IMR-90 (cell line): ENCODE measurements at regions not wholly inside any gene's neighbourhood (a gene's known extent, or its start where the extent isn't known, plus 50 kb on each side); places are given as distances from the start of the nearest gene placed in this dataset.

Experiments
- ATAC-seq: fragments of 200-7000 bp; cut with Tn5 transposase; 2 replicates; pipeline ENCODE4 v1.9.1; 2020; ENCODE audit warnings: low read depth, mild to moderate bottlenecking, moderate library complexity
- BruUV-seq: library from RNA; stranded (reverse); fragments of 400-500 nt; replicated peaks from 2 replicates; lab custom pipeline; 2021; lab: Mats Ljungman, UMichigan
- CTCF ChIA-PET: fragments of 300-600 bp; formaldehyde crosslinking; extraction: SDS; loops from one replicate; lab custom pipeline; 2021; ENCODE audit warnings: antibody characterized with exemption; lab: Yijun Ruan, JAX
- POLR2A ChIA-PET: fragments of 300-600 bp; sonication (Branson Sonifier 250); formaldehyde crosslinking; loops from one replicate; lab custom pipeline; 2022; ENCODE audit warnings: antibody characterized with exemption; ENCODE audit not compliant: unreplicated experiment; lab: Charles Lee
- DNase-seq: peaks from one replicate; pipeline ENCODE4 v3.0.0; 2013
- H2AFZ ChIP-seq: replicated peaks from 2 replicates; pipeline ENCODE3; 2013; ENCODE audit warnings: low read length, mild to moderate bottlenecking; ENCODE audit not compliant: poor library complexity
- H2AK5ac ChIP-seq: 2 replicates; pipeline ENCODE4 v1.6.1; 2013; ENCODE audit warnings: low read depth, low read length, inconsistent platforms
- H2AK9ac ChIP-seq: replicated peaks from 2 replicates; pipeline ENCODE3; 2013; ENCODE audit warnings: mild to moderate bottlenecking, low read depth, low read length, moderate library complexity; ENCODE audit not compliant: poor library complexity
- H2BK120ac ChIP-seq: 2 replicates; pipeline ENCODE4 v1.6.1; 2013; ENCODE audit warnings: low read depth, low read length, inconsistent platforms
- H2BK15ac ChIP-seq: 3 replicates; pipeline ENCODE4 v1.6.1; 2013; ENCODE audit warnings: low read depth, low read length, inconsistent platforms
- H2BK20ac ChIP-seq: 2 replicates; pipeline ENCODE4 v1.6.1; 2013; ENCODE audit warnings: low read depth, mild to moderate bottlenecking, inconsistent platforms, low read length, moderate library complexity
- H2BK5ac ChIP-seq: 2 replicates; pipeline ENCODE4 v1.6.1; 2013; ENCODE audit warnings: mild to moderate bottlenecking, low read depth, low read length, inconsistent platforms; ENCODE audit not compliant: poor library complexity, severe bottlenecking
- H3K14ac ChIP-seq: replicated peaks from 2 replicates; pipeline ENCODE4 v1.6.1; 2013; ENCODE audit warnings: low read depth, low read length, inconsistent platforms
- H3K18ac ChIP-seq: 2 replicates; pipeline ENCODE4 v1.6.1; 2013; ENCODE audit warnings: low read depth, low read length, control low read depth
- H3K23ac ChIP-seq: 2 replicates; pipeline ENCODE4 v1.6.1; 2013; ENCODE audit warnings: low read depth, low read length, inconsistent platforms
- H3K27ac ChIP-seq: 2 replicates; pipeline ENCODE4 v1.5.1; 2013; ENCODE audit warnings: mild to moderate bottlenecking, control low read depth, low read length; ENCODE audit not compliant: insufficient read depth
- H3K27me3 ChIP-seq: 2 replicates; pipeline ENCODE4 v1.6.1; 2013; ENCODE audit warnings: low read length; ENCODE audit not compliant: control insufficient read depth, insufficient read depth
- H3K36me3 ChIP-seq: 2 replicates; pipeline ENCODE4 v1.6.1; 2013; ENCODE audit warnings: low read length, mixed read lengths; ENCODE audit not compliant: control insufficient read depth, insufficient read depth
- H3K4ac ChIP-seq: 2 replicates; pipeline ENCODE4 v1.6.1; 2013; ENCODE audit warnings: low read depth, low read length, inconsistent platforms
- H3K4me1 ChIP-seq: 2 replicates; pipeline ENCODE4 v1.6.1; 2013; ENCODE audit warnings: low read length, mixed read lengths; ENCODE audit not compliant: control insufficient read depth, insufficient read depth
- H3K4me2 ChIP-seq: 2 replicates; pipeline ENCODE4 v1.6.1; 2013; ENCODE audit warnings: low read depth, mild to moderate bottlenecking, control low read depth, low read length, moderate library complexity
- H3K4me3 ChIP-seq: 2 replicates; pipeline ENCODE4 v1.5.1; 2013; ENCODE audit warnings: low read depth, mild to moderate bottlenecking, control low read depth, low read length, moderate library complexity; ENCODE audit not compliant: insufficient read depth
- H3K56ac ChIP-seq: 2 replicates; pipeline ENCODE4 v1.6.1; 2013; ENCODE audit warnings: low read length, inconsistent platforms; ENCODE audit not compliant: insufficient read depth; ENCODE audit errors: extremely low read depth
- H3K79me1 ChIP-seq, 2 experiments: 2 replicates each; pipeline ENCODE4 v1.6.1; 2013; ENCODE audit warnings: low read length in 2 of 2, inconsistent platforms in 1 of 2, low read depth in 1 of 2
- H3K9ac ChIP-seq: 2 replicates; pipeline ENCODE4 v1.6.1; 2013; ENCODE audit warnings: low read depth, low read length, control low read depth
- H3K9me1 ChIP-seq: 2 replicates; pipeline ENCODE4 v1.6.1; 2013; ENCODE audit warnings: low read length, inconsistent platforms; ENCODE audit not compliant: insufficient read depth
- H3K9me3 ChIP-seq: 2 replicates; pipeline ENCODE4 v1.6.1; 2013; ENCODE audit warnings: low read length; ENCODE audit not compliant: control insufficient read depth, insufficient read depth
- H4K20me1 ChIP-seq: 2 replicates; pipeline ENCODE4 v1.6.1; 2013; ENCODE audit warnings: low read length, inconsistent platforms; ENCODE audit not compliant: insufficient read depth
- H4K5ac ChIP-seq: 2 replicates; pipeline ENCODE4 v1.6.1; 2013; ENCODE audit warnings: mild to moderate bottlenecking, low read depth, low read length, control low read depth
- H4K8ac ChIP-seq, 2 experiments: 2 replicates each; pipeline ENCODE4 v1.6.1; 2013; ENCODE audit warnings: low read depth in 2 of 2, low read length in 2 of 2, control low read depth in 1 of 2, inconsistent platforms in 1 of 2
- H4K91ac ChIP-seq: 2 replicates; pipeline ENCODE4 v1.6.1; 2013; ENCODE audit warnings: low read depth, low read length, inconsistent platforms; ENCODE audit not compliant: insufficient read depth
- CEBPB ChIP-seq: IDR thresholded peaks from 2 replicates; pipeline ENCODE4 v1.6.1; 2012; ENCODE audit warnings: low read depth, low read length, improper control_type of control experiment
- CHD1 ChIP-seq: IDR thresholded peaks from 2 replicates; pipeline ENCODE4 v1.6.1; 2012; ENCODE audit warnings: low read depth, low read length, improper control_type of control experiment
- FOS ChIP-seq: fragments of 150-350 bp; IDR thresholded peaks from 2 replicates; pipeline ENCODE4 v1.6.1; 2016; ENCODE audit warnings: low read depth, low read length
- MAZ ChIP-seq: IDR thresholded peaks from 2 replicates; pipeline ENCODE4 v1.6.1; 2012; ENCODE audit warnings: low read depth, mild to moderate bottlenecking, low read length, improper control_type of control experiment, moderate library complexity, borderline replicate concordance
- POLR2A ChIP-seq: IDR thresholded peaks from 2 replicates; pipeline ENCODE4 v1.6.1; 2012; ENCODE audit warnings: mild to moderate bottlenecking, low read depth, low read length
- RCOR1 ChIP-seq: IDR thresholded peaks from 2 replicates; pipeline ENCODE4 v1.6.1; 2012; ENCODE audit warnings: mild to moderate bottlenecking, low read length, improper control_type of control experiment; ENCODE audit not compliant: insufficient replicate concordance
- RFX5 ChIP-seq: IDR thresholded peaks from 2 replicates; pipeline ENCODE4 v1.8.0; 2012; ENCODE audit warnings: low read depth, mild to moderate bottlenecking, low read length, moderate library complexity
- WGBS, 2 experiments: methylation state at CpG; one replicate each; pipeline versions ENCODE4 v1.1.5 to v1.1.7; 2013; ENCODE audit warnings: missing lambda C conversion rate in 2 of 2; ENCODE audit not compliant: insufficient read length in 1 of 2; ENCODE audit errors: extremely low coverage in 2 of 2; 5-methylcytosine and 5-hydroxymethylcytosine counted together
- dilution Hi-C: fragments of 300-500 bp; cut with HindIII; formaldehyde crosslinking; loops from one replicate; pipeline ENCODE4 v1.14.3; 2018; ENCODE audit warnings: low sequenced_read_pairs; ENCODE audit not compliant: unreplicated experiment
- in situ Hi-C: fragments of 300-500 bp; cut with MboI; formaldehyde crosslinking; loops from 3 replicates; pipeline ENCODE4 v1.14.3; 2019; ENCODE audit warnings: low sequenced_read_pairs, inconsistent platforms, mixed read lengths
- intact Hi-C: fragments of 100-400 bp; cut with micrococcal nuclease; formaldehyde crosslinking; loops from 2 replicates; pipeline ENCODE4 v1.10.0; 2022
- TF ChIP-seq, protein P1 (sequence below): fragments of 150-350 bp; IDR thresholded peaks from 2 replicates; pipeline ENCODE4 v1.6.1; 2017; ENCODE audit warnings: mild to moderate bottlenecking, antibody characterized with exemption, low read length, low read depth
- TF ChIP-seq, protein P2 (sequence below): fragments of 150-350 bp; IDR thresholded peaks from 2 replicates; pipeline ENCODE4 v1.6.1; 2016; ENCODE audit warnings: low read depth, mild to moderate bottlenecking, low read length, moderate library complexity, borderline replicate concordance

DNA sequence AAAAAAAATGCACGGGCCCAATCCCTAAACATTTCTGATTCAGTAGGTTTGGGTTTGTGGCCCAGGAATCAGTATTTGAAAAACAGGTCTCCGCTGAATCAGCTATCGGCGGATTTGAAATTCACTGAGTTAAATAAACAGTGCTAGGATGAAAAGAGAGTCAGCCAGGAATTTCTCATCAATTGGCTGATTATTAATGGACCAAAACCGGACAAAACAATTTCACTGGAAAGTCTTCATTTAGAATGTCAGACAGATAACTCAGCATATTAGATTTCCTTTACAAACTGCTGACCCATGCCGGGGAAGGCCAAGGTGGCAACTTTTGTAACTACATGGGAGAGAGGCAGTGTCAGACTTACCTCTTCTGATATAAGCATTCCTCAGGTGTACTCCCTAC, 99.4 kb upstream of the LSM6 start:
- intact Hi-C loops, result no loop called here
- Histone ChIP-seq H4K91ac (no peak overlapping the region), H2BK15ac (no peak overlapping the region), H2AFZ (no peak overlapping the region), H2AK9ac (no peak overlapping the region), H4K5ac (no peak overlapping the region), H3K4me2 (no peak overlapping the region), H3K4me1 (no peaks in the 10 kb centered on the region), H3K9me3 (no peaks in the 10 kb centered on the region), H3K4ac (no peak overlapping the region), H3K9me1 (no peaks in the 10 kb centered on the region), H2BK20ac (no peak overlapping the region), H4K20me1 (no peaks in the 10 kb centered on the region), H3K27ac (no peak overlapping the region), H4K8ac (no peak overlapping the region), H3K9ac (no peak overlapping the region), H3K79me1 (no peaks in the 10 kb centered on the region), H3K27me3 (no peaks in the 10 kb centered on the region; the same call in 1 of the 2 replicates), H3K56ac (no peak overlapping the region), H3K36me3 (no peaks in the 10 kb centered on the region), H3K14ac (no peak overlapping the region), H2BK120ac (no peak overlapping the region), H2AK5ac (no peak overlapping the region), H3K4me3 (no peak overlapping the region), H2BK5ac (no peak overlapping the region), H3K23ac (no peak overlapping the region), H3K18ac (no peak overlapping the region)
- ChIA-PET CTCF (interaction anchor here (1.0 kb wide), 1 partner anchor 19 kb away, joined by 3 read pairs; no protein-coding TSS in a partner anchor), POLR2A (no interaction called here)
- DNase-seq, result no peak
- in situ Hi-C loops, result no loop called here
- dilution Hi-C loops, result no loop called here
- no CpG with 5 or more reads among the region's 6 CpGs for WGBS, 2 experiments
- no peak for ATAC-seq
- BruUV-seq, result no TSS peak
- no peak for TF ChIP-seq FOS
- no peak for TF ChIP-seq MAZ
- TF ChIP-seq, protein P1, sequence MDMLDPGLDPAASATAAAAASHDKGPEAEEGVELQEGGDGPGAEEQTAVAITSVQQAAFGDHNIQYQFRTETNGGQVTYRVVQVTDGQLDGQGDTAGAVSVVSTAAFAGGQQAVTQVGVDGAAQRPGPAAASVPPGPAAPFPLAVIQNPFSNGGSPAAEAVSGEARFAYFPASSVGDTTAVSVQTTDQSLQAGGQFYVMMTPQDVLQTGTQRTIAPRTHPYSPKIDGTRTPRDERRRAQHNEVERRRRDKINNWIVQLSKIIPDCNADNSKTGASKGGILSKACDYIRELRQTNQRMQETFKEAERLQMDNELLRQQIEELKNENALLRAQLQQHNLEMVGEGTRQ, result no peak
- TF ChIP-seq, protein P2, sequence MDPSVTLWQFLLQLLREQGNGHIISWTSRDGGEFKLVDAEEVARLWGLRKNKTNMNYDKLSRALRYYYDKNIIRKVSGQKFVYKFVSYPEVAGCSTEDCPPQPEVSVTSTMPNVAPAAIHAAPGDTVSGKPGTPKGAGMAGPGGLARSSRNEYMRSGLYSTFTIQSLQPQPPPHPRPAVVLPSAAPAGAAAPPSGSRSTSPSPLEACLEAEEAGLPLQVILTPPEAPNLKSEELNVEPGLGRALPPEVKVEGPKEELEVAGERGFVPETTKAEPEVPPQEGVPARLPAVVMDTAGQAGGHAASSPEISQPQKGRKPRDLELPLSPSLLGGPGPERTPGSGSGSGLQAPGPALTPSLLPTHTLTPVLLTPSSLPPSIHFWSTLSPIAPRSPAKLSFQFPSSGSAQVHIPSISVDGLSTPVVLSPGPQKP, result no peak
- TF ChIP-seq RFX5, result no peak
- no peak for TF ChIP-seq CHD1
- no peak for TF ChIP-seq POLR2A
- no peak for TF ChIP-seq CEBPB
- no peak for TF ChIP-seq RCOR1
